ENCODE measurements at regions not wholly inside any gene's neighbourhood (a gene's known extent, or its start where the extent isn't known, plus 50 kb on each side); places are given as distances from the start of the nearest gene placed in this dataset.

DNA sequence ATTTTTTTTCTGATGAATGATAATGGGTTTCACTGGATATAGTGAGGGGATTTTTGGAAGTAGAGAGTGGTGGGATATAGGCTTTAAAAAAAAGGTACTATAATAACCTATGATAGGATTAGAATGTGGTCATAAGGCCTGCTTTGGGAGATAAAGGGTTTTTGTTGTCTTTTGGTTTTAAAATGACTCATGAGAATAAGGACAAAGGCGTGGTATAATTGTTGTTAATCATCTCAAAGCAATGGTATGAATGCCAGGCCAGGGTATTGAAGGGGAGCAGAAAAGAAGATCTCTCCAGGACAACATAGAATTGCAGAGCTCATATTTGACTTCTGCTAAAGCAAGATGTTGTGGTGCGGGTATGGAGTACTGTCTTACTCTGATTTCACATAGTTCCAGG, 579.4 kb downstream of the JRKL start:
- BruUV-seq (replicated peaks), result no TSS peak
- dilution Hi-C loops (cut with MboI; ENCODE audit: extremely low pct_ligation_motif_present, low sequenced_read_pairs) (no loop called here), intact Hi-C loops (cut with micrococcal nuclease) (no loop called here)
- Histone ChIP-seq H4K20me1 (replicated peaks; ENCODE audit: control insufficient read depth, extremely low read depth, insufficient read depth, low read length) (no peaks in the 10 kb centered on the region), H3K36me3 (ENCODE audit: control insufficient read depth in 2 of 2, extremely low read depth in 1 of 2, insufficient read depth in 2 of 2, low read length in 2 of 2) (no peaks in the 10 kb centered on the region), H3K9ac (replicated peaks; ENCODE audit: extremely low read depth, insufficient read depth, low read length) (no peak overlapping the region), H3K4me2 (ENCODE audit: insufficient read depth, low read length) (no peak overlapping the region), H3K4me1 (ENCODE audit: control insufficient read depth, extremely low read depth, insufficient read depth, low read length) (no peaks in the 10 kb centered on the region), H3K27me3 (ENCODE audit: control insufficient read depth in 2 of 2, insufficient read depth in 2 of 2, low read length in 2 of 2) (no peaks in the 10 kb centered on the region), H2AFZ (ENCODE audit: low read depth, low read length) (no peak overlapping the region), H3K27ac (ENCODE audit: insufficient read depth, low read depth, low read length) (no peak overlapping the region), H3K79me2 (ENCODE audit: control insufficient read depth, insufficient read depth, low read length) (no peaks in the 10 kb centered on the region), H3K9me3 (replicated peaks; ENCODE audit: control insufficient read depth, insufficient read depth, low read length) (peaks cover 2% of the 10 kb centered on the region), H3K9me1 (replicated peaks; ENCODE audit: control insufficient read depth, extremely low read depth, insufficient read depth, low read length) (no peaks in the 10 kb centered on the region), H3K4me3 (replicated peaks in 1 of 3; ENCODE audit: insufficient read depth in 1 of 3, low read depth in 1 of 3, low read length in 3 of 3) (no peak overlapping the region)
- POLR2A ChIA-PET, result no interaction called here
- TF ChIP-seq MYC (IDR thresholded peaks at IDR 0.05; ENCODE audit: low read depth, low read length) (no peak), GATA2 (IDR thresholded peaks at IDR 0.05; ENCODE audit: insufficient read depth, insufficient read length, low read depth, low read length) (no peak), FOS (IDR thresholded peaks at IDR 0.05; ENCODE audit: borderline replicate concordance, insufficient read depth, low read length) (no peak), POLR2AphosphoS5 (IDR thresholded peaks at IDR 0.05; ENCODE audit: insufficient read depth, low read depth, low read length) (no peak), JUN (IDR thresholded peaks at IDR 0.05; ENCODE audit: borderline replicate concordance, insufficient read depth, insufficient read length, low read depth) (no peak)
- TF ChIP-seq, protein P1, sequence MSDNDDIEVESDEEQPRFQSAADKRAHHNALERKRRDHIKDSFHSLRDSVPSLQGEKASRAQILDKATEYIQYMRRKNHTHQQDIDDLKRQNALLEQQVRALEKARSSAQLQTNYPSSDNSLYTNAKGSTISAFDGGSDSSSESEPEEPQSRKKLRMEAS (IDR thresholded peaks at IDR 0.05; ENCODE audit: insufficient read depth, insufficient read length), result no peak
- DNase-seq (ENCODE audit: low read depth, low spot score) (no peak), FAIRE-seq (no peak)
- CTCF ChIA-PET, result no interaction called here

DNA sequence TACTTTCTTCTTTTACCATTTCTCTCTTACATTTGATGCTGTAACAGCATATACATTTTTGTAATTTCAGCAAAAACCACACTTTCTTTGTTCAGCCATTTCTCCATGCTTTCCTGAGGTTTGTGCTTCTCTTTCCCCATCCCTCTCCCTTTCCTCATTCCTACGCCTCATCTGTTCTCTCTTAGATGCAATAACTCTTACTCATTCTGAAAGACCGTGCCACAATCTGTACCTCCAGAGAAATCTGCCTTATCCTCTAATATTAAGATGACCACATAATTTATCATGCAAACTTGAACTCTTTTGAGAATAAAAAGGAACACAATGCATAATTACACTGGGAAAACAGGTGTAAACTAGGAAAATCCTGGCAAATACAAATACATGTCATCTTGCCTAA, 588.9 kb downstream of the JRKL start:
- Histone ChIP-seq H4K20me1 (replicated peaks; ENCODE audit: control insufficient read depth, extremely low read depth, insufficient read depth, low read length) (no peaks in the 10 kb centered on the region), H3K79me2 (ENCODE audit: control insufficient read depth, insufficient read depth, low read length) (no peaks in the 10 kb centered on the region), H2AFZ (ENCODE audit: low read depth, low read length) (no peak overlapping the region), H3K9me1 (replicated peaks; ENCODE audit: control insufficient read depth, extremely low read depth, insufficient read depth, low read length) (no peaks in the 10 kb centered on the region), H3K9ac (replicated peaks; ENCODE audit: extremely low read depth, insufficient read depth, low read length) (no peak overlapping the region), H3K9me3 (replicated peaks; ENCODE audit: control insufficient read depth, insufficient read depth, low read length) (no peaks in the 10 kb centered on the region), H3K4me1 (ENCODE audit: control insufficient read depth, extremely low read depth, insufficient read depth, low read length) (no peaks in the 10 kb centered on the region), H3K36me3 (ENCODE audit: control insufficient read depth in 2 of 2, extremely low read depth in 1 of 2, insufficient read depth in 2 of 2, low read length in 2 of 2) (no peaks in the 10 kb centered on the region), H3K4me2 (ENCODE audit: insufficient read depth, low read length) (no peak overlapping the region), H3K27me3 (ENCODE audit: control insufficient read depth in 2 of 2, insufficient read depth in 2 of 2, low read length in 2 of 2) (no peaks in the 10 kb centered on the region), H3K4me3 (replicated peaks in 1 of 3; ENCODE audit: insufficient read depth in 1 of 3, low read depth in 1 of 3, low read length in 3 of 3) (no peak overlapping the region), H3K27ac (ENCODE audit: insufficient read depth, low read depth, low read length) (no peak overlapping the region)
- TF ChIP-seq POLR2A (IDR thresholded peaks at IDR 0.05; ENCODE audit: low read depth, low read length) (no peak), FOS (IDR thresholded peaks at IDR 0.05; ENCODE audit: borderline replicate concordance, insufficient read depth, low read length) (no peak), MYC (IDR thresholded peaks at IDR 0.05; ENCODE audit: low read depth, low read length) (no peak)
- ChIA-PET CTCF (no interaction called here), POLR2A (no interaction called here)
- intact Hi-C loops (cut with micrococcal nuclease) (no loop called here), dilution Hi-C loops (cut with MboI; ENCODE audit: extremely low pct_ligation_motif_present, low sequenced_read_pairs) (no loop called here)
- no peak for FAIRE-seq
- BruUV-seq (replicated peaks), result no TSS peak
- no peak for DNase-seq (ENCODE audit: low read depth, low spot score)

Data from endothelial cell of umbilical vein (primary cell).